ENCODE measurements at regions not wholly inside any gene's neighbourhood (a gene's known extent, or its start where the extent isn't known, plus 50 kb on each side); places are given as distances from the start of the nearest gene placed in this dataset.

DNA sequence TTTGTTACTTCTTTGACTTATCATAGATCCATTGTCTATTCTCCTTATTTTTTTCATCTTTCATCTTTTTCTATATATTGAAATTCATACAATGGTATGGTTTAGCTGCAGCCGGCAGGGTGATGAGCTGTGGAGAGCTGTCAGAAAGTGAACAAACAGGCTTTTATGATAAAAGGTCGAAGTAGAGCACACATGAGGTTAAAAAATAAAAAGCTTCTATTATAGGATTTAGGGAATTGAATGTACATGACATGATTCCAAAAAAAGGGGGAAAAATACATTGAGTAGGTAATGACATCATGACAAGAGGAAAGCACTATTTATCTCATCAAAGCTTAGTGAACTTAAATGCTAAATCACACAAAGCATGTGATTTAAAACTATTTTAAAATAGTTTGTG, 884.8 kb downstream of the METTL15 start:
- no peak for TF ChIP-seq NRF1 (IDR thresholded peaks at IDR 0.05; ENCODE audit: low read depth, low read length)
- TF ChIP-seq, protein P1, sequence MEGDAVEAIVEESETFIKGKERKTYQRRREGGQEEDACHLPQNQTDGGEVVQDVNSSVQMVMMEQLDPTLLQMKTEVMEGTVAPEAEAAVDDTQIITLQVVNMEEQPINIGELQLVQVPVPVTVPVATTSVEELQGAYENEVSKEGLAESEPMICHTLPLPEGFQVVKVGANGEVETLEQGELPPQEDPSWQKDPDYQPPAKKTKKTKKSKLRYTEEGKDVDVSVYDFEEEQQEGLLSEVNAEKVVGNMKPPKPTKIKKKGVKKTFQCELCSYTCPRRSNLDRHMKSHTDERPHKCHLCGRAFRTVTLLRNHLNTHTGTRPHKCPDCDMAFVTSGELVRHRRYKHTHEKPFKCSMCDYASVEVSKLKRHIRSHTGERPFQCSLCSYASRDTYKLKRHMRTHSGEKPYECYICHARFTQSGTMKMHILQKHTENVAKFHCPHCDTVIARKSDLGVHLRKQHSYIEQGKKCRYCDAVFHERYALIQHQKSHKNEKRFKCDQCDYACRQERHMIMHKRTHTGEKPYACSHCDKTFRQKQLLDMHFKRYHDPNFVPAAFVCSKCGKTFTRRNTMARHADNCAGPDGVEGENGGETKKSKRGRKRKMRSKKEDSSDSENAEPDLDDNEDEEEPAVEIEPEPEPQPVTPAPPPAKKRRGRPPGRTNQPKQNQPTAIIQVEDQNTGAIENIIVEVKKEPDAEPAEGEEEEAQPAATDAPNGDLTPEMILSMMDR (IDR thresholded peaks at IDR 0.05), result no peak
- no peak for TF ChIP-seq POLR2AphosphoS5 (IDR thresholded peaks at IDR 0.05; ENCODE audit: low read depth, low read length)
